SHP77 (cell line): ENCODE measurements at regions not wholly inside any gene's neighbourhood (a gene's known extent, or its start where the extent isn't known, plus 50 kb on each side); places are given as distances from the start of the nearest gene placed in this dataset.
A peak's percentile ranks its signal among the peaks of the same experiment; 100 is the strongest.
"Not testable (repeated sequence)": the region's sequence is repeated elsewhere in the genome, so short reads cannot be mapped to it uniquely, and the experiment has no call there.

ENCODE experiments used
- DNase-seq, 2 experiments: peaks; one replicate each; lab custom pipeline; 2025; lab: John Stamatoyannopoulos, UW

DNA sequence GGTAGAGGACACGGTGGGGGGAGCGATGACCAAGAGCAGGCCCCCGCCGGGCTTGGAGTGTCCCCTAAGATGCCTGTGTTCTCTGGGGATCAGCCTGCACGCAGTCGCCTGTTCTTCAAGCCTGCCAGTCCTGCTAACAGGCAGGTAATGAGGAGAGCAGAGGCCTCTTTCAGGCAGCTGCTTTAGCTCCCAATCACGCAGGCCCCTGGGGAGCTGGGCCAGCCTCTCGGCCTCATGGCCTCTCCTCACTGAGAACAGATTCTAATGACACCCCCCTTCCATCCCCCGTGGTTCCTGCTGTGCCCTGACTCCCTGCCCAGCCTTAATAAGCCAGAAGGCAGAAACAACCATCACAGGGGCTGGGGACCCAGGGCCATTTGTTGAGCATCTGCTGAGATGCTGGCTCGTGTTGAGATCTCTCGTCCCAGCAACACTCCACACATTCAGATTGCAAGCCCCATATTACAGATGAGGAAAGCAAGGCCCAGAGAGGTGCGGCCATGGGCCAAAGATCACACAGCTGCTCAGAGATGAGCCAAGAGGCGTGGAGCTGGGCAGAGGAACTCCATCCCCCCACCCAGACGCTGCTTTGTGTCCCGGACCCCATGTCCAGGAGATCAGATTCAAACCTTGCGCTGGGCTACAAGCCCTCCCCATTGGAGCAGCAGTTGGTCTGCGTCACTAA lies 71.6 kb upstream of the CASZ1 start:
- DNase-seq: peak; percentile 23 to 47

DNA sequence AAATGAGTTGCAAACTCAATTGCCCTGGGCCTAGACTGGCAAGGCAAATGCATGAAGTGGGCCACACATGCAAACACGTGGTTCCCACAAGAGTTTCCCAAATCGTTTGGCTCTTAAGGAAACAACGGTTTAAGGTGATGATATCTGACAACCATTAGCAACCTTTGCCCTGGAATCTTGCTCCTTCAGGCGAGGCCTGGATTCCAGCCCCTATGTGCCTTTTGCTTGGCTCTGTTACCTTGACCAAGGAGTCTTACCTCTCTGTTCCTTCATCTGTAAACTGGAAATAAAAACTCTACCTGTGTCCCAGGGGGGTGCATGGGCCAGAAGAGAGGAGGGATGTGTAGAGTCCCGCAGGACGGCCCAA lies 72.1 kb upstream of the CASZ1 start:
- DNase-seq: no peak

DNA sequence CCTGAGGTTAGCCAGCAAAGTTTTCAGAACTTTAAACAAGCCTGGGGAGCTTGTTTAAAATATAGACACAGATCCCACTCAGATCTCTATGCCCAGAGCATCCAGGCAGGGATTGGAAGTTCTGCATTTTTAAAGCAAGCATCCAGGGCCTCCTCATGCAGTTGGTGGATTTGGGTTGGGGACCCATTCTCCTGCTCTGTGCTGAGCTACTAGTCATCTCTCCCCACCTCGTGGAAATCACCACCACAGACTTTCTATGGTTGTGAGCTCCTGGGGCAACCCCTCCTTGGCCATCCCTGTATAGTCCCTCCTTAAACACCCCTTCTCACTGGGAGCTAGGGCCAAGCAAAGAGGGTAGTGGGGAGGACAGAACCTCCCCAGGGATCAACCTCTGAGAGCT lies 73.5 kb upstream of the CASZ1 start:
- no peak for DNase-seq

DNA sequence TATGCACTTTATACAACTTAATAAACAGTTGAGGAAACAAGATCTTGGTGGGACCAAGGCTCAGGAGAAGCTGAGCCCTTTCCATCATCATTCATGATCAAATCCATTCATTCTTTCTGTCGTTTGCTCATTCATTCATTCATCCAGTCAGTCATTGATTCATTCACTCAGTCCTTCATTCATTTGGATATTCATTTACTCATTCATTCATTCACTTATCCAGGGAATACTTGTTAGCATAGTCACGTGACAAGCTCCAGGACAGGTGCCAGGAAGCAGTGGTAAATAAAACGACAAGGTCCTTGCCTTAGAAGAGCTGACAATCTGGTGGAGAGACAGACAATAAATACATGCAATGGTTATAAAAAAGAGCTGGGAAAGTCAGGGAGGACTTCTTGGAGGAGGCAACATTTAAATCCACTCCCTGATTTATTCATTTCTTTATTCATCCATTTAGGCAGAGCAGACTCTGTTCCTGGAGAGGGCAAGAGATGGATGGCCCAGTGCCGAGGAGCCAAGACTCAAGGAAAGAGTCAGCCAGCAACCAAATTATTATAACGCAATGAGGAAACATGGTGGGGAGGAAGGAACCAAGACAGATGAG lies 74.1 kb upstream of the CASZ1 start:
- no peak for DNase-seq

DNA sequence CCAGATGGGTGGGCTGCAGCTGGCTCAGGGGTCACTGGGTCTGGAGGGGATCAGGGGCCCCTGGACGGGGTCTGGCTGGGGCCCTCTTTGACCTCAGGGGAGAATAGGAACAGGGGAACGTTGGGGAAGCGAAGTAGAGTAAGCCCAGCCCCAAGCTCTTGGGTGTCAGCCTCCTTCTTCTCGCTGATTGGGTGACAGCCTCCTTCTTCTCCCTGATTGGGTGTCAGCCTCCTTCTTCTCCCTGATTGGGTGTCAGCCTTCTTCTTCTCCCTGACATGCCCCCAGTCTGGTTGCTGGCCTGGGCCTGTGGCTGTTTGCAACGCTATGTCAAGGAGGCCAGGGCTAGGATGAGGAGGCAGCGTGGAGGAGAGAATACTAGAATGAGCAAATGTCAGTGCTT lies 76.7 kb upstream of the CASZ1 start:
- no peak for DNase-seq

DNA sequence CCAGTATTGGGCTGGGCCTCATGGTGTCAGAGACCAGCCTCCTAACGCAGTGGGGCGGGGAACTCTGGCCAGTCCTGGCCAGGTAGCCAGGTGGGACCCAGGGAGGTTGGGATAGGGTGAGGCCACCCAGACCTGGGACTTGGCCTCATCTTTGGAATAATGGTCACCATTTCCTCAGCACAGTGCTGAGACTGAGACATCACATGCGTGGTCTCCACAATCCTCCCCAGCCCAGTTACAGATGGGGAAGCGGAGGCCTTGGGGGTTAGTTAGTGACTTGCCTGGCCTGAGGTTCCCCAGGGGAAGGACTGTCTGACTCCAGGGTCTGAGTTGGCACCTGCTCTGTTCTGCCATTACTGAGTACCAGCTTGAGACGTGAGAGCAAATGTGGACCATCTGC lies 77.9 kb upstream of the CASZ1 start:
- DNase-seq: no peak

DNA sequence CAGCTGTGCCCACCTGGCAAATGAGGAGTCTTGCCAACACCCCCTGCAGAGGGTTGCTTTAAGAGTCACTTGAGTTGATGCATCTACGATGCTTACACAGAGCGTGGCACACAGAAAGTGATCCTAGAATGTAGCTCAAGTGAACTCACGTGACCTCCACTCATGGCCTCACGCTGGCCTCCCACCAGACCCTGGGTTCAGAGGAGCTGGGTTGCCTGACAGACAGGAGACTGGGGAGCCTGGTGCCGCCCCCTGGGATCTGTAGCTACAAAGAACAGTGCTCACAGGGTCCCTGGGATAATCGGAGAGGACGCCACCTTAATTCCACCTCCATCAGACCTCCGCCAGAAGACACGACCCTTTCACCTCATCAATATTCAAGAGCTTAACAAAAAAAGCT lies 81.4 kb upstream of the CASZ1 start:
- no peak for DNase-seq

DNA sequence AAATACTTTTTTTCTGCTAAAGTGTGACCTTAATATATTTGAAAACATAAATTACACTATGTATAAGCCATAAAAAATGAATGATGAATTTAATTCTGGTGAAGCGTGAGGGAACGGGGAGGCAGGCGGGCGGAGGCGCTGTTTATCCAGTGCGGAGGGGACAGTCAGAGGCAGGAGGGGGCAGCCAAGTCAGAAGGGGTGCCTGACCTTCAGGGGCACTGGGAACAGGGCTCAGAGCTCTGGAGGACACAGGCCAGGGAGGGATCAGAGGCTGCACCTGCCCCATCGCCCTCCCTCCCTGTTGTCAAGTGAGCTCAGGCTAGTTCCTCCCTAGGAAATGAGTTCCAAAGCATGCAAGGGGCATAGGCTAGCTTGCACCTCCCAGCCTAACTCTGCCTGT lies 82.0 kb upstream of the CASZ1 start:
- DNase-seq: no peak

DNA sequence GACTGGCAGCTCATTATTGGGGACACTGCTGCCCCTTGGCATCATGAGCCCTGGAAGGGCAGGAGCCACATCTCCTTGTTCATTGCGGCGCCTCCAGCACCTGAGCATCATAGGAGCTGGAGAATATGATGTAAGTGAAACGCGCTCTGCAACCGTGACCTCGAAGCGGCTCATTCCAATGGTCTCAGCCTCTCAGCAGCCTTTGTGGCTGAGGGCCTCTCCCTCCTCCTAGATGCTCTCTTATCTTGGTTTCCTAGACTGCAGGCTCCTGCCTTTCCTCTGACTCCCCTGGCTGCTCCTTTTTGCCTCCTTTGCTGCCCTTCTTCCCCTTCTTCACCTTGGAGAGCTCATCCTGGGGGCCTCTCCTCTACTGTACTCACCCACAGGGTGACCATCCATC lies 83.6 kb upstream of the CASZ1 start:
- DNase-seq: no peak

DNA sequence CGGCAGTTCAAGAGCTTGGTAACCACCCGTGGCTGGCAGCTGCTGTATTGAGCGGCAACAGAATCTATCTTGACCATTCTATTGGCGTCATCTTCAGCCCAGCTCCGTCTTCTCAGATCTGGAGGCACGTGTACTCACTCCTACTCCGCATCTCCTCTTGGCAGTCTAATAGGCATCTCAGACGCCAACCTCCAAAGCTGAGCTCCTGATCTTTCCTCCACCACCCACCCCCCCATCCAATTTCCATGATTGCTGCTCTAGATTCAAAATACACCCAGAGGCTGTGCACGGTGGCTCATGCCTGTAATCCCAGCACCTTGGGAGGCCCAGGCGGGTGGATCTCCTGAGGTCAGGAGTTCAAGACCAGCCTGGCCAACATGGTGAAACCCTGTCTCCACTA lies 84.6 kb upstream of the CASZ1 start:
- DNase-seq: no peak

DNA sequence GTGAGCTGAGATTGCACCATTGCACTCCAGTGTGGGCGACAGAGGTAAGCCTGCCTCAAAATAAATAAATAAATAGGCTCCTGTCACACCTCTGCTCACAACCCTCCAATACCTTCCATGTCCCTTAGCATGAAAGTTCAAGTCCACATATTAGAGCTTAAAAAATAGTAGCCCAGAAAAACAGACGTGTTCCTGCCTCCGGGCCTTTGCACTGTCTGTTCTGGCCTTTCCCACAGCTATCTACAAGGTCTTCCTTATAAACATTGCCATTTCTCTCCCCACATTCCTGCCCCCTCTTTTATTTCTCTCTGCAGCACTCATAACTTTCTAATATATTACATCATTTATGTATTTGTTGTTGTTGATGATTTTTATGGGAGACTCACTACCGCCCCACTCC lies 85.6 kb upstream of the CASZ1 start:
- DNase-seq: no peak

DNA sequence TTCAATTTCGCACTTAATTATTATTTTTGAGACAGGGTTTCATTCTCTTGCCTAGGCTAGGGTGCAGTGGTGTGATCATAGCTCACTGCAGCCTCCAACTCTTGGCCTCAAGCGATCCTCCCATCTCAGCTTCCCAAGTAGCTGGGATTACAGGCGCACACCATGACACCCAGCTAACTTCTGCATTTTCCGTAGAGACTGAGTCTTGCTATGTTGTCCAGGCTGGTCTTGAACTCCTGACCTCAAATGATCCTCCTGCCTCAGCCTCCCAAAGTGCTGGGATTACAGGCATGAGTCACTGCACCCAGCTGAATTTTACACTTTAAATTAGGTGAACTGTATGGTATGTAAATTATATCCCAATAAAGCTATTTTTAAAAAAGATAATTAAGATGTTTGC lies 90.6 kb upstream of the CASZ1 start:
- not testable (repeated sequence) for DNase-seq

DNA sequence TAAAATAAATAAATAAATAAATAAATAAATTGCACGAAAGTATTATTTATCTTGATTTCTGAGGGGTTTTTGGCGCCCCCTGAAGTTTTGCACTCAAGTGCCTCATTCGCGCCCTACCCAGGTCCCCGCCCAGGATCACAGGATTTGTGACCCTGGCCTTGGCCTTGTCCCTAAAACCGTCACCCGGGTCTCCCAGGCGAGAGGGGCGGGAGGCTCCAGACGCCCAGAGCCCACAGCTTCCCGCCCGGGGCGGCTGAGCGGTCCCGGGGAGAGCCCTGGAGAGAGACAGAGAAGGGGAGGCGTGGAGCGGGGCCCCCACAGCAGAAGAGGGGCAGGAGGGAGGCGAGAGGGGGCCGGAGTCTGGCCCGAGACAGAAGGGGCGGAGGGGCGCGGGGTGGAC lies 91.8 kb upstream of the CASZ1 start:
- no peak for DNase-seq

DNA sequence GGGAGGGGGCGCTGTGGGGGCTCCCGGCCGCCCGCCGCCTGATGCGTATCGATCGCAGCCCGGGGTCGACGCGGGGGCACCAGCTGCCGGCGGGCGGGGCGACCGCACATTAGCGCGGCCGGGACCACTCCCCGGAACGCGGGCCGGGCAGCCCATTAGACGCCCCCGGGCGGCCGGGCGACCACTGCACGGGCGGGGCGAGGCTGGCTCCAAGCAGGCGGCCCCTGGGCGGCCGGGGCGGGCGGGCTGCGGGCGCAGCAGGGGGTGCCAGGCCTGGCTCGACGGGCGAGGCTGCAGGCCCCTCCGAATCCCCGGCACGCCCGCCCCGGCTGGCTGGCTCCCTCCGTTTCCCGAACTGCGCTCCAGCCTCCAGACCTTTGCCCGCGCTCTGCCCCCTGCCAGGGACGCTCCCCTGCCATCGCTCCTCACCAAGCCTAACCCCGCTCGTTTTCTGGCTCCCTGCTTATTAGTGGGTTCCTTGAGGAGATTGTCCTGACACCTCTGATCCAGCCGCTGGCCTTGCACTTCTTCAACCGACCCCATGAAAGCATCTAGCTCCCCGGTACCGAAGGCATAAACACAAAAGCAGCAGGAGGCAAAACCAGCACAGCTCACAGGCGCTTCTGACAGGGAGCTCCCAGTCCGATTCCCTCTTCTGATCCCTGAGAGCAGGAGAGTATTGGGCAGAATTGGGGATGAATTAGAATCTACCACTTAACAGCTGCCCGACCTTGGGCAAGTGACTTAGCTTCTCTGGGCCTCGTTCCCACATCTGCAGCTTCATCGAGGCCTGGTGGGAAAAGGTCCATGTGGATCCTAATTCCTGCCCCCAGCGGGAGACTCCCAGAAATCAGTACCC lies 92.6 kb upstream of the CASZ1 start:
- no peak for DNase-seq

DNA sequence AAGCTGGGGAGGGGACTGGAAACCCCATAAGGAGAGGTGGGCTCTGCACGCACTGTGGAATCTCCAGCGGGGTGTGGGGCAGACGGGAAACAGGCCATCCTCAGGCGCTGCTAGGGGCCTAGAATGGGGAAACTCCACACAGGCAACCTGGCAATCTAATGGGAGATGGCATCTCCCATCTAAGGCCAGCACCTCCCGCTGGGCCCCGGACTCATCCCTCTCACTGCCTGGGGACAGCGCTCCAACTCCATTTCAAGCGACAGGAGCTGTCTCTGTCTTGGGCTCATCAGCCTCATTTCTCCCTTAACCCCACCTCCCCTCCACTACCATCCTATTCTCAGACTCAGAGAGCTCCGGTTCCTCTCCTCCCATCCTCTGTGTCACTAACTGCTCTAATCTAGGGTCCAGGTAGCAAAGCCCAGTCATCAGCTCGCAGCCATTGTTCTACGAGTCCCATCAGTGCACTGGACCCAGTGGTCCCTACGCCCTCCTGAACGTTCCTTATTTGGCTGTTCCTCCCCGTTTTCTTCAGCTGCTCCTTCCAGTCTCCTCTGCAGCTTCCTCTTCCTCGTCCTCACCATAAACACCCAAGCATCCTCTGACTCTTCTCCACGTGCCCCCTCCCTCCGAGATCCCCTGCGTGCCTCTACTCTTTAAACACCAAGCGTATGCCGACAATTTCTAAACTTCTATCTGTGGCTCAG lies 93.4 kb upstream of the CASZ1 start:
- no peak for DNase-seq

DNA sequence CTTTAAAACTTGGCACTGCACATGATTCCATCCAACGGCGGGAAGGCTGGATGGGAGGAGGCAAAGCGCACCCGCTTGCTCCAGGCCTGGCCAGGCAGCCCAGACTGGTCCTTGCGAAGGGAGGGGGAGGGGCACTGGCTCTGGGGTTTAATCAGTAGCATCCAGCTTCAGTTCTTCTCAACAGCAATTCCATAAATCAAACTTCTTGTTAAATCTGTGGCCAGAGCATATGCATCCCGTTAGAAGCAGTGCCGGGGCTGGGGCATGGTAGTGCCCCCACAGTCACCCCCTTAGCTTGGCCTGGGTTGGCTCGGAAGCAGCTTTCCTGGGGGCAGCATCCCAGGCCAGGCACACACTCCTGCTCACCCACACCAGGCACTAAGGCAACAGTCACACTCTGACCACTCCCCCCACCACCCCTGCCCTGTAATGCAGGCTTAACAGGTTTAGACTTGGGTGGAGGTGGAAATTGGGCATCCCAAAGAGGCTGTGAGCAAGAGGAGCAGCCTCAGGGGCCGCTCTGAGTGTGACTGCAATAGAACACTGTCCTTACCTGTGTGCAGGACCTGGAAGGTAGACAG lies 94.1 kb upstream of the CASZ1 start:
- DNase-seq: no peak

DNA sequence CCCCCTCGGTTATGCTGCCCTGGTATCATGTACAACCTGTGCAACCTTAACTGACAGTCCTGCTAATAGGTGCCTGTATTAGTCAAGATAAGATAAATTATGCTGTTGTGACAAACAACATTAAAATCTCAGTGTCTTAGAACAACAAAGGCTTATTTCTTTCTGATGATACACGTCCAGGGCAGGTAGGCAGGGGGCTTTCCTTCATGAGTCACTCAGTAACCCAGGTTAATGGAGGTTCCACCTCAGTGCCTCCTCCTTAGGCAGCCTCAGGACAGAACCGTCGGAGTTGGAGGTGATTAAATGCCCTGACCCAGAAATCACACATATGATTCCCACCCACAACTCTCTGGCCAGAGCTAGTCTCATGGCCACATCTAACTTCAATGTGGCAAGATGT lies 94.6 kb upstream of the CASZ1 start:
- DNase-seq: no peak

DNA sequence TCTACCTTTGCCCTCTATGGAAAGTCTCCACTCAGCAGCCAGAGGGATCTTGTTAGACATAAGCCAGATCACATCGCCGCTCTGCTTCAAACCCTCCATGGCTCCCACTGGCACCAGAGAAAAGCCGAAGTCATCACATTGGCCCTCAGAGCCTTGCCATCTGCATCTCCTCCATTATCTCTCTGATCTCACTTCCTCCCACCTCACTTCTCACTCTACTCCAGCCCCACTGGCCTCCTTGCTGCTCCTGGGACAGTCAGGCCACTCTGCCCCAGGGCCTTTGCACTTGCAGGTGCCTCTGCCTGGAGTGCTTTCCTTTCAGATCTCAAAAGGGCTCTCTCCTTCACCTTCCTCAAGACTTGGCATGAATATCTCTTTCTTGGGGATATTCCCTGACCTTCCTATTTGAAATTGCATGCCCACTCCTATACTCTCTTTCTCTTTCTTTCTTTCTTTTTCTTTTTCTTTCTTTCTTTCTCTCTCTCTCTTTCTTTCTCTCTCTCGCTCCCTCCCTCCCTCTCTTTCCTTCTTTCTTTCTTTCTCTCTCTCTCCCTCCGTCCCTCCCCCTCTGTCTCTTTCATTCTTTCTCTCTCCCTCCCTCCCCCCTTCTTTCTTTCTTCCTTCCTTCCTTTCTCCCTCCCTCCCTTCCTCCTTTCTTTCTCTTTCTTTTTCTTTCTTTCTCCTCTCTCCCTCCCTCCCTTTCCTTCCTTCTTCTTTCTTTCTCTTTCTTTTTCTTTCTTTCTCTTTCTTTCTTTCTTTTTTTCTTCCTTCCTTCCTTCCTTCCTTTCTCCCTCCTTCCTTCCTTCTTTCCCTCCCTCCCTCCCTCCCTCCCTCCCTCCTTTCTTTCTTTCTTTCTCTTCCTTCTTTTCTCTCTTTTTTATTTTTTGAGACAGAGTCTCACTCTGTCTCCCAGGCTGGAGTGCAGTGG lies 96.0 kb upstream of the CASZ1 start:
- no peak for DNase-seq

DNA sequence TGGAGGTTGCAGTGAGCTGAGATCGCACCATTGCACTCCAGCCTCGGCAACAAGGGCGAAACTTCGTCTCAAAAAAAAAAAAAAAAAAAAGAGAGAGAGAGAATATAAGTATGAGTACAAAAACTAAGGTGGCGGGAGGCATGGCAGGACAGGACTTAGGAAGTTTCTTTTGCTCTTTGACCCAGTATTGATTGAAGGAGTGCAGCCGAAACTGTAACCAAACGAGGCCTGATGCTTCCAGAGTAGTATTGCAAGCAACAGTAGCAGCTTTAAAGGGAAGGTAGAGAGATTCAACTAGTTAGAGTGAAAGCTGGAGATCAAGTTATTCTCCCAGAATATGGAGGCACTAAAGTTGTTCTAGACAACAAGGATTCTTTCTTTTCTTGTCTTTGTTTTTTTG lies 99.2 kb upstream of the CASZ1 start:
- no peak for DNase-seq

DNA sequence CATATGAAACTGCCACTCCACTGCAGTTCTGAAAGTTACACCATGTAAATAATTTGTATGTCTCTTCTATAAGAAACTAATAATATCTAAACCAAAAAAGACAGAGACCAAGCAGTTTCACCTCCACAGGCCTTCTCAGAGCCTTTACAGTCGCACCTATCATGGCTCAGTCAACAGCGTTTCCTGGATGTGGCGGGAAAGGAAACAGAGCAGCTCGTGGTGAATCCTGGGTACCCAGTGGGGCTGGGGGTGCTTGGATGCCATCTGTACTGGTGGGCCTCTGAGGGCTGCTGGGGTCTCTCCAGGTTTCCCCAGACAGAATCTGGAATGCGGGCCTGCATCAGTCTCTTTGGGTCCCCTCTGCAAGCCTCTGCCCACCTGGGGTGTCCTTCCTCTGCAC lies 100.2 kb upstream of the CASZ1 start:
- DNase-seq: no peak

DNA sequence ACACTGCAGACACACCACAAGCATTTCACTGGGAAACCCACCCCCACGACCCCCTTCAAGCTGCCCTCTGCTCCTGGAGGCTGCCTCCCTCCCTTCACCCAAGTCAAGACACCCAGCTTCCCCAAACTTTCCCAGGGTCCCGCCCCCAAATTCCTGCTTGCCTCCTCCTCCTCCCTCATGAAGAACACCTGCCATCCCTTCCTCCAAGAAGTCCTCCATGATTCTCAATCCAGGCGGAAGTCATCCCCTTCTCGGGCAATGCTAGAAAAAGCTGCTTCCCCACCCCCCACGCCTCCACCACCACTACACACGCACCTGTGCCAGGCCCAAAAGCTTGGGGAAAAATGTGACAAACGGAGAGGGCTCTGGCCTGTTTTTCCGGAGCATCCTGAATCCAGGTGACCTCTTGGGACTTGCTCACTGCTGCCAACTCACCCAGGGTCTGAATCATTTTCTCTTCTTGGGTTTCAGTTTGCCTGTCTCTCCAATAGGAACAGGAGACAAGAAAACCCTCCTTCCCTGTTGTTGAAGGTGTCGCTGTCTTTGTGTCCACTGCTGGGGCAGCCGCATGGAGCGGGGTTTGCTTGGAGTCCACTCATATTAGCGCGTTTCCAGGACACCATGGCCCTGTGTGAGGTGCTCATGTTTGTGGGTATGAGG lies 101.0 kb upstream of the CASZ1 start:
- no peak for DNase-seq
